Suppressor macrophage treated with lipopolysaccharide for 1 hour (primary cell): ENCODE measurements at regions not wholly inside any gene's neighbourhood (a gene's known extent, or its start where the extent isn't known, plus 50 kb on each side); places are given as distances from the start of the nearest gene placed in this dataset.

Experiments
- DNase-seq, 3 donors: peaks; one replicate each; pipeline ENCODE4 v3.0.0-alpha.2; 2020 to 2022

DNA sequence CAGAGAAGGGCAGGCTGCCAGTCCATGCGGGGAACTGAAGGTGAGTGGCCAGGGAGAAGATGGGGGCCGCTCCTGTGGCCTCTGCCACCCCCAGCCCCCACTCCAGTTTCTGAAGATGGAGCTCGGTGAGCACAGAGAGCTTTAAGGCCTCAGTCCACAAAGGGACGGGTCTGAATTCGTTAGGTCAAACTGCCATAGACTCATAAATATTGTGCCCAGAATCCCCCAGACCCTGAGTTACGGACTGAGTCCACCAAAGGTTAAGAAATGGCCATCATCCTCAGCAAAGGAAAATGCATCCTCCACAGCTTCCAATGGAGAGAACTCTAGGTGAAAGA, 344.2 kb downstream of the BUD13 start:
- DNase-seq, result no peak

DNA sequence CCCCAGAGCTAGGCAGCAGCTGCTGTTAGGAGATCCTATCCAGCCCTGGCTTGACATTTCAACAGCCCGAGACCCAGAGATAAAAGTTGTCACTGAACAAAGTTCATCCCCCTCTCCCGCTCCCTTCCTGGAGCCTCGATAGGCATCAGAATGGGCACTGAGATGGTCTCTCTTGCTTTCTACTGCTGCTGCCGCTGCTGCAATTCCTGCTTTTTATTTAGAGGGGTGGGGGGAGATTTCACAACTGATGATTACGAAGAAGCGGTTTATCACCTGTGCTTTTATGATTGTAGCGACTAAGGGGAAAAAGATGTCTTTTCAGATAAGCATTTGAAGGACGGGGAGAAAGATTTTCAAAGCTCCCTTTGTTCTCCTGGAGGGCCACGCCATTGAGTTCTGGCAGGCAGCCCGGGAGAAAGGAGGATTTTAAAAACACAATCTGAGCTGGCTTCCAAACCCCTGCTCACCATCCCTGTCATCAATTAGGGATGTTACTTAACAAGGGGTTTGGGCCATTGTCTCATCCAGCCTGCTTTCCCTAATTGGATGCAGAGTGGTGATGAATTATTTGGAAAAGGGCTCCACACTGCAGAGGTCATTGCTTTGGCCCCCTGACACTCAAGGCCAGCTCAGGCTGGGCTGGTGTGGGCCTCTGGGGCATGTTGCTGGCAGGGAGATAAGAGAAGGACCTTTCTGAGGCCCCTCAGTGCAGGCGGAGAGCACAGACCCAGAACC, 344.7 kb downstream of the BUD13 start:
- no peak for DNase-seq

DNA sequence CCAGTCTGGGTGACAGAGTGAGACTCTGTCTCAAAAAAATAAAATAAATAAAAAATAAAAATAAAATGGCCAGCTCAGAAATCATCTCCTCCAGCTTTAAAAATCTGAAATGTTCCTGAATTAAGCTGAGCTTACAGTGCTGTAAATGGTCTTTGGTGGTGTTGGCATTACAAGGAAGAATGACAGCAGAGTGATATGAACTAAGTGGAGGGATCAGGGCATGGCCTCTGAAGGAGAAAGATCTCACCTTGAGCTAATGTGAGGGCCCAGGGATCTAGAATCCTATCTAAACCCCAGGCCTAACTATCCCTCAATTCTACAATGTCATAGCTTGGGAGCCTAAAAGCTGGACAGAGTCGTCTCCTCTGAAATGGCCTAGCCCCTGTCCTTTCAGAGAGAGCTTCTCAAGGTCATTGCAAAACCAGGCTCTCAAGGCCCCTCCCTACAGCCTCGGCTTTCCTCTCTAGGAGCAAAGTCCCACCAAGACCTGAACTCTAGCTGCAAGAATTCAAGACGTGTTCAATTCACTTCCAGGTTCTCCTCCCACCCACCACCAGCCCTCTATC, 345.4 kb downstream of the BUD13 start:
- no peak for DNase-seq

DNA sequence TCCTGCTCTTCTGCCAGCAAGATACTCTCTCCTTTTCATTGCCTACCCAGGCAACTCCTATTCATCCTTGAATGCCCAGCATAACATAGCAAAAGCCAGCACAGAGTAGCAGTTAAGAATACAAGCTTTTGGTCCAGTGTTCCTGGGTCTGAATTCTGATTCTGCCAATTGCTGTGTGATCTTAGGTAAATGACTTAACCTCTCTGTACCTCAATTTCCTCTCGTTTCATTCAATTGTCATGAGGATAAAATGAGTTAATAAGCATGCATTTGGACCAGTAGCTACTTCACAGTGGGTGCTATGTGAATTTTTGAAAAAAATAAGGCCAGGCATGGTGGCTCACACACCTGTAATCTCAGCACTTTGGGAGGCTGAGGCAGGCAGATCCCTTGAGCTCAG, 346.0 kb downstream of the BUD13 start:
- no peak for DNase-seq

DNA sequence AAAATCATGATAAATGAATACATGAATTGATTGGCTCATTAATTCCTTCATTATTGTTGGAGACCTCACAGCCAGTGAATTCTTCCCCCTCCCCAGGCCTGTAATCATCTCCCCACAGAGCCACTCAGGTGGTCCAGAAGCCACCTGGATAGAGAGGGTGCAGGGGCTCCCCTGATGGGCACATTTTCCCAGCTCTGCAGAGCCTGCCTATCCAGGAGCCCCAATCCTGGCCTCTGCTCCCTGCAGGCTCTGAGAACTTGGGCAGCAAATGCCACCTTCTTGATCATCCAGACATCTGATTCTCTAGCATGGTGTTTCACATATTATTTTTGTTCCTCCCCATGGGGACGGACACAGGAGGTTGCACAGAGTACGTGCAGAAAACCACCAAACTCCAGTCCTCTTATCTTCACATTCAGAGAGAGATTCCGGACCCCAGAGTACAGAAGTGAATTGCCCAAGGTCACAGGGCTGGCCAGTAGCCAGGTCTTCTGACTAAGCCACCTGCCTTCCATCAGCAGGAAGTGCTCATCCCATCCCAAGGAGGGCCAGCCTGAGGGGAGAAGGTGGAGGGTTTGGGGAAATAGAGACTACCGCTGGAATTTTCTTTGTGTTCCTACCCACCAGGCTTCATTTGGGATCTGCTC, 348.0 kb downstream of the BUD13 start:
- no peak for DNase-seq

- DNase-seq, result no peak
Measured at GRCh38 chr11:116422956-116423600, 349.7 kb downstream of the BUD13 start.

GRCh38 chr11:116422556-116422955, 350.2 kb downstream of the BUD13 start:
- DNase-seq, result no peak

- no peak for DNase-seq
Measured at GRCh38 chr11:116421529-116422185, 351.1 kb downstream of the BUD13 start.

DNA sequence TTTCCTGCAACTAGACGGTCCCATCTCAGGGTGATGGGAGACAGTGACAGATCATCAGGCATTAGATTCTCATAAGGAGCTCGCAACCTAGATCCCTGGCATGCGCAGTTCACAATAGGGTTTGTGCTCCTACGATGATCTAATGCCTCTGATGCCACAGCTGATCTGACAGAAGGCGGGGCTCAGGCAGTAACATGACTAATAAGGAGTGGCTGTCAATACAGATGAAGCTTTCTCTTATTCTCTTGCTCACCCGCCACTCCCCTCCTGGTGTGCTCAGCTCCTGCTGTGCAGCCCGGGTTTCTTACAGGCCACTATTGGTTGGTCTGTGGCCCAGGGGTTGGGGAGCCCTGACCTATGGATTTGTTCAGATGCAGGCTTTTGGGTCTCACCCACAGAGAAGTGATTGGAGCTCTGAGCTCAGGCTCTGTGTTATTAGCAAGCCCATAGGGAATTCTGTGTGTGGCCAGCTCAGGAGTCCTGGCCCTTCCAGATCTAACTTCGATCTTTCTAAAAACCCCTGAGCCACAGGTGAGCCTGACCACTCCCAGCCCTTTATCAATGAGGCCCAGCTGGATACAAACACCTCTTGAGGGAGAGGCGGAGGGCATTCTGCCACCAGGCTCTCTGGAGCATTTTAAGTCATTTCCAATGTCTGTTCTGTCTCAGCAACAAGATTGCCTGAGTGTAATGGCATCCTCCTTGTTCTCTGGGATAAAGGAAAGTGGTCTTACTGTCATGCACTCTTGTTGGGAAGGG, 351.8 kb downstream of the BUD13 start:
- peak in 2 of 3 donors; percentile 3 to 14 for DNase-seq

GRCh38 chr11:116420030-116420429, 352.8 kb downstream of the BUD13 start:
- DNase-seq, result no peak

DNA sequence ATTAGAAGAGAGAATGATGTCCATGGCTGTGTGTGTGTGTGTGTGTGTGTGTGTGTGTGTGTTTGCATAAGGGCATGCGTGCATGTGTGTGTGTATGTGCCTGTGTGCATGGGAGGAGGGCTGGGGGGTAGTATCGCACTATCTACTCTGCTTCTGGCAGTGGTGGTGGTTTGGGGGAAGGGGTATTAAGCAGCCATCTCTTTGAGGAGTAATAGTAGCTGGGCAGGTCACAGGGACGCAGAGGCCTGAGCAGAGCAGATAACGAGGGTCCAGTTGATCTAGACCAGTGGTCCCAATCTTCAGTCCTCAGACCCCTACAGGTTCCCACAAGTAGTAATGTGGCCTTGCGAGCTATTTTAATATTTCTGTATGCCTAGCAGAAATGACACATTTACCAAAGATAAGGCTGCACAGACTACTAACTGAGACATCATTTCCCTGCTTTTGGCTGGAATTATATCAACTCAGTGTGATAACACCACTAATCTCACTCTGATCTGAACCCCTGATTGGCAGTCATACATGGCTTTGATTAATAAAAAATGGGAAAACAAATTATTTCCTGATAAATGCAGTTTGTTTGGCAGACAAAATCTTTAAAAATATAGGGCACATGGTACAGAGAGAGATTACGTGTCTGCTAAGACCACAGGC, 354.3 kb downstream of the BUD13 start:
- no peak for DNase-seq

DNA sequence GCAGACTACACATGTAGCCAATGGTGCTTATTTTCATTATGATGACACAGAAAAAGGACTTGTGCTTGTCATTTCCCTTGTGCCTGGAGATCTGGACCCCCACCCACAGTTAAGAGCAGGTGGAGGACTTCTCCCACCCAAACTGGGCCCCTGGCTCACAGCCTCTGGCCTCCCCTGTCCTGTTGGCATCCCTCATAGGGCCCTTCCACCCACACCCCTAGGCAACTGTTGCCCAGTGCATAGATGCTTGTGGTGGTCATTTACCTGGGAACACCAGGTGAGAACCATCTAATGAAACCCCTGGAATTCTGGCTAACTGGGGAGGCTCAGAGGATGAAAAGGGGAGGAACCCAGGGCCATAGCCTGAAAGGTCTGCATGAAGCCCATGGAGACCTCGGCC, 355.9 kb downstream of the BUD13 start:
- no peak for DNase-seq

DNA sequence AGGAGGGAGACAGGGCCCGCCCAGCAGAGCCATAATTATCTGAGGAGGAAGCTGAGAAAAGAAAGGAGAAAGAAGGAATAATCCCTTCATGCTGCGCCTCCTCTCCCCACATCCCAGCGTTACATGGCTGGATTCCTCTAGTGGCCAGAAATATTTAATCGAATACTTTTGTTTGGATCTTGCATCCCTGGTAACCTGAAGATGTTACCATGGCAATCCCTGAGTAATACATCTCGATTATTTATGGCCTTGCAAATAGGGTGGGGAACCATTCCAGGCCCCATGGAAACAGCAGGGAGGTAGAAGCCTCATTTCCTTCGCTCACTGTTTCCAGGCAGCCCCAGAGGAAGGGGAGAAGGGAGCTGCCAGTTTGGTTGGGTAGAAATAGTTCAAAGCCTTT, 357.7 kb downstream of the BUD13 start:
- DNase-seq, result no peak

- DNase-seq, result no peak
Measured at GRCh38 chr11:116414357-116414880, 358.4 kb downstream of the BUD13 start.

DNA sequence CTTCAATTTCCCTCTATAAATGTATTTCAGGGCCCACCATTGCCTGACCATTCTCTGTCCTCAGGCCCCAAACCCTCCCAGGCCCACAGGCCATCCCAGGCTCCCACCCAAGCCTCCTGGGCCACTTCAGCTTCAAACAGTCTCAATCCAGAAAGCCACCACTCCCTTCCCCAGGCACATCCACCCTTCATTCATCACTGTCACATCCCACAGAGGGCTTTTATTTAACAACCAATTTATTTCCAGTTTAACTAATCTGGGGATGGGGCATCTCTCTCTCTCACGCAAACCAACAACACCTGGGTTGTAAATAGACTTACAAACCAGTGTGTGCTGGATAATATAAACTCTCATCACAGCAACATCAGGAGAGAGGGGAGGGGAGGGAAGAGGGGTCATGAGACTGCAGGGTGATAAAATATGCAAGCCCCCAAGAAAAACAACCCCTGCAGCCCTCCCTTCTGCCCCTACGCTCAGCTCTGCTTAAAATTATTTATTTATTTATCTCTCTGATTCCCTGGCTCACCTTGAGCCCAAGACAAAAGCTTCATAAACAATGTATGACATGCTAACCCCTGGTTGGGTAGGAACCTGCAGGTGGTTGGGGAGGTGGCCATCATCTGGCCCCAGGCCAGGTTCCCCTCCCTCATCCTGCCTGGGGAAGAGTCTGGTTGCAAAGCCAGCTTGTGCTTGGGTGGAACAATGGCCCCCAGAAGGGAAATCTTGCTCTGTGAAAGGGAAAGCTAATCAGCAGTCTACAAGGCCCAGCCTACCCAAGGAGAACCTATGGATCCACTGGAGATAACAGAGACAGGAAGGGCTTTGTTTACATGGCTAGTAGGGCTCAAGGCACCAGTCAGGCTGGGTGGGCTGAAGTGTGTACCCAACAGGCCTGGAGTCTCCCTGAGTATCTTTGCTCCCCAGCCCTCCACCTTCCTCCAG, 359.2 kb downstream of the BUD13 start:
- DNase-seq, result no peak

- no peak for DNase-seq
Measured at GRCh38 chr11:116412118-116412889, 360.5 kb downstream of the BUD13 start.

GRCh38 chr11:116409238-116409637, 363.5 kb downstream of the BUD13 start:
- DNase-seq, result no peak

DNA sequence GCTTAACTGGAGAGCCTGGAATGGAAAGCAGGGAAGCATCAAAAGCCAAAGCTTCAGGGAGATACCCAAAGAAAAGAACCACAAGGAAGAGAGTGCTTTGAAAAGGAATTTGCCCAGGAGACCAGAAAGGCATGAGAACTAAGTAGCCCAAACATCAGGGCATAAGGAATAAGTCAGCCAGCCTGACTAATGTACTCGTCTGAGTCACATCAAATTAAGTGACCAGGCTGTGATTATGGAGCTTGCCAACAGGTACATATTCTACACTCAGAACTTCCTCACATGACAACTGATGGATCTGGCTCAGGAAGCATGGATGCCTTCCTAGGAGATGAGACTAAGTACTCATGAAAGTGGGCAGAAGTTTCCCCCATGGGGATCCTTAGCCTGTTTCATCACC, 366.7 kb downstream of the BUD13 start:
- DNase-seq, result no peak

DNA sequence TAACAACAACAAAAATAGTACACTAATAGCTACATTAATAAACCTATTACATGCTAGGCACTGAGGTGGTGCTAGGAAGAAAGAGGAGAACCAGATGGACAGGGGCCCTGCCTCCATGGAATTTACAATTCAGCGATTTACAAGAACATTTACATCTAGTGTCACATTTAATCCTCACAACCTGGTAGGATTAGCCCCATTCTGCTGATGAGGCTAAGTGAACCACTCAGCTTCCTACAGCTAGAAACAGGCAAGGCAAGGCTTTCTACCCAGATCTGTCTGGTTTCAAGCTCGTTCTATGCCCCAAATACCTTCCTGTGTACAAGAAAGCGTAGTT, 368.4 kb downstream of the BUD13 start:
- no peak for DNase-seq
